Hematopoietic multipotent progenitor cell treated with erythropoietin and hydrocortisone succinate and interleukin-3 and kit ligand, for 6 days (in vitro differentiated cells): ENCODE measurements at regions not wholly inside any gene's neighbourhood (a gene's known extent, or its start where the extent isn't known, plus 50 kb on each side); places are given as distances from the start of the nearest gene placed in this dataset.
"Not testable (repeated sequence)": the region's sequence is repeated elsewhere in the genome, so short reads cannot be mapped to it uniquely, and the experiment has no call there.

Experiments used
- DNase-seq: peaks from one replicate; pipeline ENCODE4 v3.0.0-alpha.2; 2015

GRCh38 chr14:47935332-47935731, 259.9 kb upstream of the MDGA2 start:
- DNase-seq: peak; percentile 2

GRCh38 chr14:47929334-47929733, 253.9 kb upstream of the MDGA2 start:
- no peak for DNase-seq

GRCh38 chr14:47921133-47921532, 245.7 kb upstream of the MDGA2 start:
- no peak for DNase-seq

- no peak for DNase-seq
Measured at GRCh38 chr14:47919997-47920396, 244.6 kb upstream of the MDGA2 start.

GRCh38 chr14:47919334-47919846, 244.0 kb upstream of the MDGA2 start:
- no peak for DNase-seq

- DNase-seq: peak; percentile 40
Measured at GRCh38 chr14:47917344-47917954, 242.0 kb upstream of the MDGA2 start.

- DNase-seq: not testable (repeated sequence)
Measured at GRCh38 chr14:47901141-47901540, 225.7 kb upstream of the MDGA2 start.

GRCh38 chr14:47899685-47900084, 224.3 kb upstream of the MDGA2 start:
- no peak for DNase-seq

- no peak for DNase-seq
Measured at GRCh38 chr14:47874350-47874749, 198.9 kb upstream of the MDGA2 start.

GRCh38 chr14:47872588-47872987, 197.2 kb upstream of the MDGA2 start:
- no peak for DNase-seq

GRCh38 chr14:47863441-47863840, 188.0 kb upstream of the MDGA2 start:
- no peak for DNase-seq

GRCh38 chr14:47857646-47858045, 182.2 kb upstream of the MDGA2 start:
- no peak for DNase-seq

- DNase-seq: no peak
Measured at GRCh38 chr14:47852278-47852677, 176.9 kb upstream of the MDGA2 start.

GRCh38 chr14:47846008-47846407, 170.6 kb upstream of the MDGA2 start:
- DNase-seq: no peak

- no peak for DNase-seq
Measured at GRCh38 chr14:47843236-47843635, 167.8 kb upstream of the MDGA2 start.

GRCh38 chr14:47833011-47833410, 157.6 kb upstream of the MDGA2 start:
- no peak for DNase-seq

GRCh38 chr14:47826809-47827208, 151.4 kb upstream of the MDGA2 start:
- no peak for DNase-seq

GRCh38 chr14:47822326-47822725, 146.9 kb upstream of the MDGA2 start:
- no peak for DNase-seq

- no peak for DNase-seq
Measured at GRCh38 chr14:47821135-47821534, 145.7 kb upstream of the MDGA2 start.

GRCh38 chr14:47790477-47790876, 115.1 kb upstream of the MDGA2 start:
- DNase-seq: no peak

- no peak for DNase-seq
Measured at GRCh38 chr14:47785058-47785457, 109.7 kb upstream of the MDGA2 start.

GRCh38 chr14:47778631-47779030, 103.2 kb upstream of the MDGA2 start:
- DNase-seq: no peak

GRCh38 chr14:47772652-47773051, 97.2 kb upstream of the MDGA2 start:
- no peak for DNase-seq

GRCh38 chr14:47763188-47763854, 87.9 kb upstream of the MDGA2 start:
- DNase-seq: no peak

- no peak for DNase-seq
Measured at GRCh38 chr14:47746986-47747385, 71.6 kb upstream of the MDGA2 start.
